CD8-positive, alpha-beta memory T cell (primary cell): ENCODE measurements at regions not wholly inside any gene's neighbourhood (a gene's known extent, or its start where the extent isn't known, plus 50 kb on each side); places are given as distances from the start of the nearest gene placed in this dataset.
"Not testable (repeated sequence)": the region's sequence is repeated elsewhere in the genome, so short reads cannot be mapped to it uniquely, and the experiment has no call there.

Experiments used
- CTCF ChIA-PET: fragments of 350-600 bp; sonication (Branson Sonifier 250); formaldehyde crosslinking; loops from one replicate; lab custom pipeline; 2021; ENCODE audit warnings: antibody characterized with exemption; lab: Charles Lee
- POLR2A ChIA-PET: fragments of 350-600 bp; sonication (Branson Sonifier 250); formaldehyde crosslinking; loops from one replicate; lab custom pipeline; 2021; ENCODE audit warnings: antibody characterized with exemption; lab: Charles Lee
- DNase-seq, 5 donors: peaks; one replicate each; pipeline versions ENCODE4 v3.0.0 to v3.0.0-alpha.2; 2020 to 2022; ENCODE audit warnings: mixed read lengths in 1 of 5
- H3K27ac ChIP-seq: one replicate; pipeline ENCODE4 v1.7.0; 2013; ENCODE audit warnings: low read depth, mild to moderate bottlenecking, low read length, moderate library complexity
- H3K27me3 ChIP-seq: 2 replicates; pipeline ENCODE4 v1.7.0; 2013; ENCODE audit warnings: low read length, mild to moderate bottlenecking; ENCODE audit not compliant: insufficient read depth, poor library complexity, severe bottlenecking
- H3K36me3 ChIP-seq: 2 replicates; pipeline ENCODE4 v1.7.0; 2013; ENCODE audit warnings: mild to moderate bottlenecking, low read length, moderate library complexity; ENCODE audit not compliant: insufficient read depth
- H3K4me1 ChIP-seq: 2 replicates; pipeline ENCODE4 v1.7.0; 2013; ENCODE audit warnings: mild to moderate bottlenecking, low read length, moderate library complexity; ENCODE audit not compliant: insufficient read depth
- H3K4me3 ChIP-seq: 2 replicates; pipeline ENCODE4 v1.7.0; 2013; ENCODE audit warnings: mild to moderate bottlenecking, low read length
- H3K9me3 ChIP-seq: 2 replicates; pipeline ENCODE4 v1.7.0; 2013; ENCODE audit warnings: mild to moderate bottlenecking, low read length
- H3K27ac Mint-ChIP-seq, 8 donors: one replicate each; pipeline ENCODE4 v1.8.0; 2020 to 2021; ENCODE audit warnings: mixed read lengths in 8 of 8, mild to moderate bottlenecking in 6 of 8, inconsistent platforms in 3 of 8, moderate library complexity in 3 of 8
- H3K27me3 Mint-ChIP-seq, 2 donors: one replicate each; pipeline ENCODE4 v1.8.0; 2020 to 2021; ENCODE audit warnings: mixed read lengths in 2 of 2, mild to moderate bottlenecking in 1 of 2, moderate library complexity in 1 of 2
- H3K36me3 Mint-ChIP-seq, 3 donors: one replicate each; pipeline ENCODE4 v1.8.0; 2020 to 2021; ENCODE audit warnings: mixed read lengths in 3 of 3, inconsistent platforms in 1 of 3, mild to moderate bottlenecking in 1 of 3
- H3K4me1 Mint-ChIP-seq, 3 donors: one replicate each; pipeline ENCODE4 v1.8.0; 2020 to 2021; ENCODE audit warnings: mixed read lengths in 3 of 3, inconsistent platforms in 1 of 3, mild to moderate bottlenecking in 1 of 3
- H3K4me3 Mint-ChIP-seq, 7 donors: one replicate each; pipeline ENCODE4 v1.8.0; 2020 to 2021; ENCODE audit warnings: mixed read lengths in 7 of 7, mild to moderate bottlenecking in 6 of 7, moderate library complexity in 4 of 7, inconsistent platforms in 2 of 7
- H3K9me3 Mint-ChIP-seq, 5 donors: one replicate each; pipeline ENCODE4 v1.8.0; 2020 to 2022; ENCODE audit warnings: mixed read lengths in 5 of 5, mild to moderate bottlenecking in 3 of 5, moderate library complexity in 2 of 5, inconsistent platforms in 1 of 5

DNA sequence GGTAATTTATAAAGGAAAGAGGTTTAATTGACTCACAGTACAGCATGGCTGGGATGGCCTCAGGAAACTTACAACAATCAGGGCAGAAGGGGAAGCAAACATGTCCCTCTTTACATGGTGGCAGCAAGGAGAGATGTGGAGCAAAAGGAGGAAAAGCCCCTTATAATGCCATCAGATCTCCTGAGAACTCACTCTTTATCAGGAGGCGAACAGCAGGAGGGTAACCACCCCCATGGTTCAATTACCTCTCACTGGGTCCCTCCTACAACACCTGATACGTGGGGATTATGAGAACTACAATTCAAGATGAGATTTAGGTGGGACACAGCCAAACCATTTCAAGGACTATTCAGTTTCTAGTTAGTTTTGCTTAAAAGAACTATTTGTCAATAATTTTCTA is 453.3 kb downstream of the C12orf50 start:
- Mint-ChIP-seq H3K36me3 (no peaks in the 10 kb centered on the region), H3K27me3 (no peaks in the 10 kb centered on the region), H3K4me1 (no peaks in the 10 kb centered on the region), H3K4me3 (no peak overlapping the region), H3K9me3 (peaks cover 0 to 9% (median 6%) of the 10 kb centered on the region in 5 donors), H3K27ac (no peak overlapping the region)
- DNase-seq: no peak
- ChIA-PET POLR2A (no interaction called here), CTCF (no interaction called here)
- no peaks in the 10 kb centered on the region for H3K9me3 ChIP-seq
- no peaks in the 10 kb centered on the region for H3K36me3 ChIP-seq
- no peak overlapping the region for H3K4me3 ChIP-seq
- H3K27me3 ChIP-seq: no peaks in the 10 kb centered on the region
- no peak overlapping the region for H3K27ac ChIP-seq
- no peaks in the 10 kb centered on the region for H3K4me1 ChIP-seq

DNA sequence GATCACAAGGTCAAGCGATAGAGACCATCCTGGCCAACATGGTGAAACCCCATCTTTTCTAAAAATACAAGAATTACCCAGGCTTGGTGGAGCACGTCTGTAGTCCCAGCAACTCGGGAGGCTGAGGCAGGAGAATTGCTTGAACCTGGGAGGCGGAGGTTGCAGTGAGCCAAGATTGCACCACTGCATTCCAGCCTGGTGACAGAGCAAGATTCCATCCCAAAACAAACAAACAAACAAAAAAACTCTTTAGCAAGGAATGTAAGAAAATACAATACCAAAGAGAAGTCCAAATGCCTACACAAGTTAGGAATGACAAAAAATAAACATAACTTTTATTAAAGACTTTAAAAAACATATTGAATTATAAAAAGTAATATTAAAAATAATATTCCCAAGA is 462.3 kb downstream of the C12orf50 start:
- H3K4me3 ChIP-seq, H3K4me1 Mint-ChIP-seq, H3K36me3 Mint-ChIP-seq, H3K27ac ChIP-seq, DNase-seq, POLR2A ChIA-PET, H3K27me3 ChIP-seq, H3K4me1 ChIP-seq, H3K9me3 ChIP-seq, H3K4me3 Mint-ChIP-seq, H3K27ac Mint-ChIP-seq, H3K36me3 ChIP-seq, H3K27me3 Mint-ChIP-seq, CTCF ChIA-PET: not testable (repeated sequence)
- peaks cover 0 to 23% (median under 1%) of the 10 kb centered on the region in 5 donors for H3K9me3 Mint-ChIP-seq

DNA sequence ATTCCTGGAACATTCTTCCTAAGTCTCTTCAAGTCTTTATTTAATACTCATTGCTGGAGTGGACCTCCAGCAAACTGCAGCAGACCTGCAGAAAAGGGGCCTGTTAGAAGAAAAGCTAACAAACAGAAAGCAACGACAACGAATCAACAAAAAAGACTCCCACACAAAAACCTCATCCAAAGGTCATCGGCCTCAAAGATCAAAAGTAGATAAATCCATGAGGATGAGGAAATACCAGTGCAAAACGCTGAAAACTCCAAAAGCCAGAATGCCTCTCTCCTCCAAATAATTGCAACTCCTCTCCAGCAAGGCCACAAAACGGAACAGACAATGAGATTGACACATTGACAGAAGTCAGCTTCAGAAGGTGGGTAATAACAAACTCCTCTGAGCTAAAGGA is 472.2 kb downstream of the C12orf50 start:
- CTCF ChIA-PET: no interaction called here
- H3K27me3 ChIP-seq: no peaks in the 10 kb centered on the region
- no peak overlapping the region for H3K27ac Mint-ChIP-seq
- no peak overlapping the region for H3K27ac ChIP-seq
- H3K4me3 ChIP-seq: no peak overlapping the region
- POLR2A ChIA-PET: no interaction called here
- H3K4me3 Mint-ChIP-seq: no peak overlapping the region
- no peaks in the 10 kb centered on the region for H3K36me3 ChIP-seq
- H3K4me1 ChIP-seq: no peaks in the 10 kb centered on the region
- no peaks in the 10 kb centered on the region for H3K4me1 Mint-ChIP-seq
- no peak for DNase-seq
- H3K36me3 Mint-ChIP-seq: no peaks in the 10 kb centered on the region
- H3K9me3 Mint-ChIP-seq: peaks cover 0 to 4% (median 4%) of the 10 kb centered on the region in 5 donors
- H3K27me3 Mint-ChIP-seq: no peaks in the 10 kb centered on the region
- no peaks in the 10 kb centered on the region for H3K9me3 ChIP-seq

DNA sequence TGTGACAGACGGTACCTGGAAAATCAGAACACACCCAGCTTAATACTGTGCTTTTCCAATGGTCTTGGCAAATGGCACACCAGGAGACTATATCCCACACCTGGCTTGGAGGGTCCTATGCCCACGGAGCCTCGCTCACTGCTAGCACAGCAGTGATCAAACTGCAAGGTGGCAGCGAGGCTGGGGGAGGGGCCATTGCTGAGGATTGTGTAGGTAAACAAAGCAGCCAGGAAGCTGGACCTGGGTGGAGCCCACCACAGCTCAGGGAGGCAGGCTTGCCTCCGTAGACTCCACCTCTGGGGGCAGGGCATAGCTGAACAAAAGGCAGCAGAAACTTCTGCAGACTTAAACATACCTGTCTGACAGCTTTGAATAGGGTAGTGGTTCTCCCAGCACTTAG is 498.0 kb downstream of the C12orf50 start:
- H3K4me1 Mint-ChIP-seq, H3K27ac ChIP-seq, H3K36me3 ChIP-seq, H3K9me3 ChIP-seq, POLR2A ChIA-PET, H3K27me3 Mint-ChIP-seq, H3K27ac Mint-ChIP-seq, H3K4me3 ChIP-seq, CTCF ChIA-PET, H3K27me3 ChIP-seq, H3K4me3 Mint-ChIP-seq, H3K4me1 ChIP-seq, DNase-seq, H3K36me3 Mint-ChIP-seq: not testable (repeated sequence)
- H3K9me3 Mint-ChIP-seq: peaks cover 3 to 14% (median 5%) of the 10 kb centered on the region in 5 donors

DNA sequence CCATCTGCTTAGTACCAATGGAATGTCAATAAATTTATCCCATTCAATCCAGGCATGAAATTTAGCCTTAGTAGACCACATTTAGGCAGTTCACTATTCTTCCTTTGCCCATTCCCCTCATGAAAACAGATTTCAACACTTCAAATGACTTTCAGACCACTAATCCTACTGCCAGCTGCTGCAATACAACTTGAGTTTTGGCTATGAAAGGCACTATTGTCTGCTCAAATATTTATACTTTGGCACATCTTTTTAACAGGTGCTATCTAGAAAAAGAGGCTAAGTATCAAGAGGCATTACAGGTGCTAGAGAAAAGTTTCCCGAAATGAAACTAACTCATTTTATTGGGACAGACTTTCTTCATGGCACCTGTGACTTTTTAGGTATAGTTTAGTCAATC is 499.8 kb downstream of the C12orf50 start:
- no peaks in the 10 kb centered on the region for H3K4me1 Mint-ChIP-seq
- Histone ChIP-seq H3K4me3 (no peak overlapping the region), H3K9me3 (no peaks in the 10 kb centered on the region), H3K27ac (no peak overlapping the region), H3K27me3 (no peaks in the 10 kb centered on the region), H3K36me3 (no peaks in the 10 kb centered on the region), H3K4me1 (no peaks in the 10 kb centered on the region)
- ChIA-PET CTCF (no interaction called here), POLR2A (no interaction called here)
- peaks cover 2 to 16% (median 4%) of the 10 kb centered on the region in 5 donors for H3K9me3 Mint-ChIP-seq
- no peaks in the 10 kb centered on the region for H3K36me3 Mint-ChIP-seq
- H3K27ac Mint-ChIP-seq: no peak overlapping the region
- no peak overlapping the region for H3K4me3 Mint-ChIP-seq
- DNase-seq: no peak
- H3K27me3 Mint-ChIP-seq: no peaks in the 10 kb centered on the region

DNA sequence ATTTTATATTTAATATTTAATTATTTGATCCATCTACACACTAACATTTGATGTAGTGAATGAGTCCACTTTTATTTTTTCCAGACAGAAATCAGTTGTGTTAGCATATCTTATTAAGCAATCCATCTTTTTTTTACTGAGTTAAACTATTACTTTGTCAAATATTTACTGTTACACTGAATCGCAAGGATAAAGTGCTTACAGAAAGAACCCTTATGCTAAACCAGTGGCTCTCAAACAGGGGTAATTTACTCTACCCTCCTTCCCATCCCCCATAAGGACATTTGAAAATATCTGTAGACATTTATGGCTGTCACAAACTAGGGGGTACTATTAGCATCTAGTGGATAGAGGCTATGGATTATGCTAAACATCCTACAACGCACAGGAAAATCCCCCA is 508.2 kb downstream of the C12orf50 start:
- H3K27me3 Mint-ChIP-seq: no peaks in the 10 kb centered on the region
- no peak overlapping the region for H3K27ac Mint-ChIP-seq
- H3K27me3 ChIP-seq: no peaks in the 10 kb centered on the region
- H3K9me3 Mint-ChIP-seq: peaks cover 0 to 12% (median 0%) of the 10 kb centered on the region in 5 donors
- no peaks in the 10 kb centered on the region for H3K4me1 ChIP-seq
- no peak for DNase-seq
- no peaks in the 10 kb centered on the region for H3K36me3 Mint-ChIP-seq
- no peaks in the 10 kb centered on the region for H3K36me3 ChIP-seq
- no peaks in the 10 kb centered on the region for H3K4me1 Mint-ChIP-seq
- ChIA-PET CTCF (no interaction called here), POLR2A (no interaction called here)
- H3K4me3 Mint-ChIP-seq: no peak overlapping the region
- H3K4me3 ChIP-seq: no peak overlapping the region
- no peaks in the 10 kb centered on the region for H3K9me3 ChIP-seq
- no peak overlapping the region for H3K27ac ChIP-seq

DNA sequence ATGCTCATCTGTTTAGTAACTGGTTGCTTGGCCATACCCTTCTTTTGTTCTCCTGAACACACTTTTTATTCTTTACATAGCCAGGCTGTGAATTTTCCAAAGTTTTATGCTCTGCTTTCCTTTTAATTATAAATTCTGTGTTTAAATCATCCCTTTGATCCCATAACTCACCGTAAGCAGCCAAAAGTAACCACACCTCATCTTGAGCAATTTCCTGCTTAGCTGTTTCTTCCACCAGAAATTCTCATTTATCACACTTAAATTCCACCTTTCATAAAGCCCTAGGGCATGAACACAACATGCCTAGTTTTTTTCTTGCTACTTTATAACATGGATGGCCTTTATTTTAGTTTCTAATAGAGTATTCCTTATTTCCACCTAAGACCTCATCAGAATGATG is 510.7 kb downstream of the C12orf50 start:
- ChIA-PET POLR2A (no interaction called here), CTCF (no interaction called here)
- DNase-seq: no peak
- H3K36me3 ChIP-seq: no peaks in the 10 kb centered on the region
- H3K27ac Mint-ChIP-seq: no peak overlapping the region
- no peaks in the 10 kb centered on the region for H3K4me1 ChIP-seq
- no peaks in the 10 kb centered on the region for H3K27me3 Mint-ChIP-seq
- H3K9me3 Mint-ChIP-seq: peaks cover 0 to 4% (median 2%) of the 10 kb centered on the region in 5 donors
- H3K27ac ChIP-seq: no peak overlapping the region
- no peaks in the 10 kb centered on the region for H3K4me1 Mint-ChIP-seq
- no peaks in the 10 kb centered on the region for H3K36me3 Mint-ChIP-seq
- H3K27me3 ChIP-seq: no peaks in the 10 kb centered on the region
- H3K9me3 ChIP-seq: no peaks in the 10 kb centered on the region
- no peak overlapping the region for H3K4me3 Mint-ChIP-seq
- H3K4me3 ChIP-seq: no peak overlapping the region

DNA sequence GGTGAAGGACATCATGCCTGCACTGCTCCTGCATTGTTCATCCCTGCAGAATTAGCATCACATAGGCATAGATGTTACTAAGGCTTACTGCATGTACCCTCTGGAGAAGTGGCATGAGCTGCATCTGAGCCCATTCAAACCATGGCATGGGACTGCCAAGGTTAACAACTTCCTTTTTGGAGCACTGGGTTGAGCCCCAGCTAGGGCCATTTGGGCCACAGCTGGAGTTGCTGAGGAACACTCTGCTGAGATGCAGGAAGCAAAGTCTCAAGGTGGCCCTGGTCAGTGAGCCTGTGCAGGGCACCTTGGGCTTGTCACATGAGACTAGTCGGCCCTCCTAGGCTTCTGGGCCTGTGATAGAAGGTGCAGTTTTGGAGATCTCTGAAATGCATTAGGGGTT is 511.2 kb downstream of the C12orf50 start:
- POLR2A ChIA-PET: no interaction called here

More for the DNA sequence above, 511.2 kb downstream of the C12orf50 start:
- Histone ChIP-seq H3K27me3 (no peaks in the 10 kb centered on the region), H3K4me3 (no peak overlapping the region), H3K27ac (no peak overlapping the region), H3K9me3 (no peaks in the 10 kb centered on the region), H3K36me3 (no peaks in the 10 kb centered on the region), H3K4me1 (no peaks in the 10 kb centered on the region)
- Mint-ChIP-seq H3K27me3 (no peaks in the 10 kb centered on the region), H3K27ac (no peak overlapping the region), H3K4me3 (no peak overlapping the region), H3K4me1 (no peaks in the 10 kb centered on the region), H3K9me3 (peaks cover 0 to 4% (median 2%) of the 10 kb centered on the region in 5 donors), H3K36me3 (no peaks in the 10 kb centered on the region)
- CTCF ChIA-PET: no interaction called here
- DNase-seq: no peak
